MG63 (cell line): ENCODE measurements at regions not wholly inside any gene's neighbourhood (a gene's known extent, or its start where the extent isn't known, plus 50 kb on each side); places are given as distances from the start of the nearest gene placed in this dataset.
"Not testable (repeated sequence)": the region's sequence is repeated elsewhere in the genome, so short reads cannot be mapped to it uniquely, and the experiment has no call there.

Source experiments
- DNase-seq: peaks from one replicate; pipeline ENCODE4 v3.0.0-alpha.2; 2020
- H3K27me3 ChIP-seq: fragments of 250-450 bp; sonication (Bioruptor Pico); 2 replicates; pipeline ENCODE4 v1.5.1; 2020; ENCODE audit warnings: mild to moderate bottlenecking, moderate library complexity
- H3K36me3 ChIP-seq: fragments of 250-450 bp; sonication (Bioruptor Pico); 2 replicates; pipeline ENCODE4 v1.5.1; 2020; ENCODE audit warnings: mild to moderate bottlenecking, moderate library complexity
- H3K4me3 ChIP-seq: fragments of 250-450 bp; sonication (Bioruptor Pico); 2 replicates; pipeline ENCODE4 v1.5.1; 2020; ENCODE audit warnings: mild to moderate bottlenecking, moderate library complexity
- H3K9me3 ChIP-seq: fragments of 250-450 bp; sonication (Bioruptor Pico); 2 replicates; pipeline ENCODE4 v1.5.1; 2020; ENCODE audit warnings: mild to moderate bottlenecking, moderate library complexity

DNA sequence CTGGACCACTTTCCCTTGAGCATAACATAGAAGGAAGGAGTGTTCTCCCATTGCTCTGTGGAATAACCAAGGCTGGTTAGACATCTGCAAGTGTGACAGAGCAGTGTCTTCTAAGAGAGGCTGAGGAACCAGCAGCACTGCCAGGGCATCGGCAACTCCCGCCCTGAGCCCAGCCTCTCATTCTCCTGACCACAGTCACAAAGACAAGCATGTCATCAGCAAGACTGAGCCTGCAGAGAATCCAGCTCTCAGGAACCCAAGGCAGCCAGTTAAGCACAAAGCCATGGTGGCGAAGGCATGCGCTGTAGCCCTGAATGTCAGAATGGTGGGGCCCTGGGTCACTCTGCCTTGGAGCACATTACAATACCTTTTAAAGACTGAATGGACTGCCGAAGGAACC lies 253.9 kb downstream of the AGTPBP1 start:
- no peak for DNase-seq
- H3K9me3 ChIP-seq, result no peaks in the 10 kb centered on the region
- H3K4me3 ChIP-seq, result no peak overlapping the region
- no peaks in the 10 kb centered on the region for H3K36me3 ChIP-seq
- H3K27me3 ChIP-seq, result no peaks in the 10 kb centered on the region; the same call in 1 of the 2 replicates

DNA sequence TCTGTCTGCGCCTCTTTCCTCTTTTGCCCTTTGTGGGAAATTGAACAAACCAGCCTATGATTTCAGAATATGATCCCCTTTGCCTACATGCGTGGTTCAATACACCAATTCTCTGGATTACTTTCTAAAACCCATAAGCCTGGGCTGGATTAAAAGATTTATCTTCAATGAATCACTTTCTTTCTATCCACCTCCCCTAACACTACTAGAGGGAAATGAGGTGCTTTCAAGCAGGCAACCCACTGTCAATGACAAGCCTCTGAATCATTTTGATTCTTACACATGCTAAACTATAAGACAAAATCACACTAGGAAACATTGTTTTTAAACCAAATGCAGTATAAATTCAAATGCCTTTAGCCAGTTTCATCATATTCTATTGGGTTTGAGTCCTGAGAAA lies 257.5 kb downstream of the AGTPBP1 start:
- no peak for DNase-seq
- H3K4me3 ChIP-seq, result no peak overlapping the region
- H3K36me3 ChIP-seq, result no peaks in the 10 kb centered on the region
- H3K9me3 ChIP-seq, result no peaks in the 10 kb centered on the region
- peaks cover 5% of the 10 kb centered on the region; the same call in 1 of the 2 replicates for H3K27me3 ChIP-seq

DNA sequence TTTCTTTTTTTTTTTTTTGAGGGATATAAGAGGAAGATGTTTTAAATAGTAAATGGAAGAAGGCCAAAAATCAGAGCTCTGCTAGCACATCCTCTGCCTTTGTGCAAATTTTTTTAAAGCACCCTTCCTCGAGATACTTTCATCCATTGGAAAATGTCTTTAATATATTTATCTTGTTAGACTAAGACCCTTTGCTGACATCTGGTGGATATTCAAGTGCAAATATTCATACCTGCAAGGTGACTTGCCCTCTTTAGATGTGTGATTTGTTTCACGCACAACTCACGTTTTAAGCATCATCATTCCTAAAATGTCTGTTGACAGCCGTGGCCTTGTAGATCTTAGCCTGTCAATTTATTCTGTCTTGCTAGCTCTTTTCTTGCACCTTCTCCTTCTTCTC lies 258.5 kb downstream of the AGTPBP1 start:
- peaks cover 5% of the 10 kb centered on the region; the same call in 1 of the 2 replicates for H3K27me3 ChIP-seq
- H3K36me3 ChIP-seq, result no peaks in the 10 kb centered on the region
- H3K9me3 ChIP-seq, result no peaks in the 10 kb centered on the region
- no peak for DNase-seq
- H3K4me3 ChIP-seq, result no peak overlapping the region

DNA sequence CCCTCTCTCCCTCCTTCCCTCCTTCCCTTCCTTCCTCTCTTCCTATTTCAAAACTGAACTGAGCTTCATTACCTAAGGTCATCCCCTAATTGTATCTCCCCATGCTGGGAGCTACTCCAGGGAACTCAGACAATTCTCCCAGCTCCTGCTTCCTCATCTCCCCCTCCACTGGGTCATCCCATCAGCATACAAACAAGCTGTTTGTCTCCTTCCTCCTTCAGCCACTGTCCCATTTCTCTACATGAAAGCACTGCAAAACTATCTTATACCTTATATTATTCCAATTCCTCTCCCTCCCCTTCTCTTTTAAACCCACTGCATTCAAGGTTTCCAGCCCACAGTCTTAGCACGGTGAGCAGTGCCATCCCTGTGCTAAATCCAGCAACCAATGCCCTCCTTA lies 262.4 kb downstream of the AGTPBP1 start:
- Histone ChIP-seq H3K27me3 (peaks cover 5% of the 10 kb centered on the region; the same call in 1 of the 2 replicates), H3K4me3 (no peak overlapping the region), H3K36me3 (no peaks in the 10 kb centered on the region), H3K9me3 (no peaks in the 10 kb centered on the region)
- DNase-seq, result no peak

DNA sequence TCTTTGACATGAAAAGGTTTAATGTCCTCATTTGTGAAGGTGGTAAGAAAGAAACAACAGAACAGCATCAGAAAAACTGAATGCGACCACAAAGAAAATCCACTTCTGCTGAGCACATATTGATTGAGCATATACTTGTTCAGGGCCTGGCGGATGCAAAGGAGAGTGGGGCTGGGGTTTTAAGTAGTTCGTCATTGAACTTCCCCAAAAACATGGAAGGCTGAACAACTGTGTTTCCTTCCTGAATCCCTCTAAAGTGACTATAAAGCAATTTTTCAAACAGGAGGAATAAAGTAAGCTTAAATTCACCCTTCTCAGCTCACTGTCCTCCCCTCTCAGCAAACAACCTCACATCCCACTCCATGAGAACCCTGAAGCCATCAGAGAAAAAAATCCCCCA lies 262.9 kb downstream of the AGTPBP1 start:
- no peak for DNase-seq
- Histone ChIP-seq H3K9me3 (no peaks in the 10 kb centered on the region), H3K36me3 (no peaks in the 10 kb centered on the region), H3K4me3 (no peak overlapping the region), H3K27me3 (peaks cover 5% of the 10 kb centered on the region; the same call in 1 of the 2 replicates)

GRCh38 chr9:85474896-85475295 lies 266.9 kb downstream of the AGTPBP1 start:
- not testable (repeated sequence) for H3K27me3 ChIP-seq, H3K9me3 ChIP-seq, H3K4me3 ChIP-seq, DNase-seq, H3K36me3 ChIP-seq

GRCh38 chr9:85471791-85472190 lies 270.0 kb downstream of the AGTPBP1 start:
- H3K36me3 ChIP-seq, result no peaks in the 10 kb centered on the region
- no peaks in the 10 kb centered on the region for H3K27me3 ChIP-seq
- no peak overlapping the region for H3K4me3 ChIP-seq
- no peaks in the 10 kb centered on the region for H3K9me3 ChIP-seq
- no peak for DNase-seq

- DNase-seq, result no peak
- H3K36me3 ChIP-seq, result no peaks in the 10 kb centered on the region
- H3K9me3 ChIP-seq, result no peaks in the 10 kb centered on the region
- H3K27me3 ChIP-seq, result no peaks in the 10 kb centered on the region
- H3K4me3 ChIP-seq, result no peak overlapping the region
Observed at GRCh38 chr9:85469041-85469440, 272.7 kb downstream of the AGTPBP1 start.

DNA sequence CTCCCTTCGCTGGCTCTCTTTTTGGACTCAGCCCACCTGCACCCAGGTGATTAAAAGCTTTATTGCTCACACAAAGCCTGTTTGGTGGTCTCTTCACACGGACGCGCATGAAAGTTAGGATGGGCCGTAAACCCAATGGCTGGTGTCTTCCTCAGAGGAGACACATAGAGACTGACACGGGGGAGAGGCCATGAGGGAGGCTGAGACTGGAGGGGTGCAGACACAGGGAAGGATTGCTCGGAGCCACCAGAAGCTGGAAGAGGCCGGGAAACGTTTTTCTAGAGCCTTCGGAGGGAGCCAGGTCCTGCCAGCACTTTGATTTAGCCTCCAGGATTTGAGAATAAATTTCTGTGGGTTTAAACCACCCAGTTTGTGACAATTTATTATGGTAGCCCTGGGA lies 274.9 kb downstream of the AGTPBP1 start:
- Histone ChIP-seq H3K9me3 (no peaks in the 10 kb centered on the region), H3K4me3 (no peak overlapping the region), H3K27me3 (no peaks in the 10 kb centered on the region), H3K36me3 (no peaks in the 10 kb centered on the region)
- DNase-seq, result no peak

- not testable (repeated sequence) for DNase-seq, H3K9me3 ChIP-seq, H3K27me3 ChIP-seq, H3K4me3 ChIP-seq, H3K36me3 ChIP-seq
Observed at GRCh38 chr9:85458114-85458864, 283.5 kb downstream of the AGTPBP1 start.

- Histone ChIP-seq H3K27me3 (no peaks in the 10 kb centered on the region), H3K36me3 (no peaks in the 10 kb centered on the region), H3K4me3 (no peak overlapping the region), H3K9me3 (no peaks in the 10 kb centered on the region)
- no peak for DNase-seq
Observed at GRCh38 chr9:85453850-85454249, 287.9 kb downstream of the AGTPBP1 start.

DNA sequence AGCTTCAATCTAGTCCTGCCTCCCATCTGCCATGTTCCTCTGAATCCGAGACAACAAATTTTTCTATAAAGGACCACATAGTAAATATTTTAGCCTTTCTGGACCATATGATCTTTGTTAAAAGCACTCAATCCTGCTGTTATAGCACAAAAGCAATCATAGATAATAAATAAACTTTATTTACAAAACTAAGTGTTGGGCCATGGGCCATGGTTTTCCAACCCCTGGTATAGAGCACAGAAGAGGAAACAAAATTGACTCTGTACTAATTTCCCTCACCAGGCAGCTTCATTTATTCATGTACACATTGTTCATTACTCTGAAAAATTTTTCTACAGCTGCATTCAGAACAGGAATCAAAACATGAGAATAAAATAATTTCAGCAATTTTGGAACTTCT lies 288.9 kb downstream of the AGTPBP1 start:
- H3K36me3 ChIP-seq, result no peaks in the 10 kb centered on the region
- no peak overlapping the region for H3K4me3 ChIP-seq
- no peak for DNase-seq
- H3K27me3 ChIP-seq, result no peaks in the 10 kb centered on the region
- H3K9me3 ChIP-seq, result no peaks in the 10 kb centered on the region

- no peaks in the 10 kb centered on the region for H3K36me3 ChIP-seq
Observed at GRCh38 chr9:85451680-85452079, 290.1 kb downstream of the AGTPBP1 start.

GRCh38 chr9:85445887-85446286 lies 295.9 kb downstream of the AGTPBP1 start:
- H3K9me3 ChIP-seq, result no peaks in the 10 kb centered on the region
- DNase-seq, result no peak
- no peaks in the 10 kb centered on the region for H3K27me3 ChIP-seq
- no peaks in the 10 kb centered on the region for H3K36me3 ChIP-seq
- H3K4me3 ChIP-seq, result no peak overlapping the region

More at GRCh38 chr9:85451680-85452079, 290.1 kb downstream of the AGTPBP1 start:
- no peak for DNase-seq
- Histone ChIP-seq H3K4me3 (no peak overlapping the region), H3K27me3 (no peaks in the 10 kb centered on the region), H3K9me3 (no peaks in the 10 kb centered on the region)

DNA sequence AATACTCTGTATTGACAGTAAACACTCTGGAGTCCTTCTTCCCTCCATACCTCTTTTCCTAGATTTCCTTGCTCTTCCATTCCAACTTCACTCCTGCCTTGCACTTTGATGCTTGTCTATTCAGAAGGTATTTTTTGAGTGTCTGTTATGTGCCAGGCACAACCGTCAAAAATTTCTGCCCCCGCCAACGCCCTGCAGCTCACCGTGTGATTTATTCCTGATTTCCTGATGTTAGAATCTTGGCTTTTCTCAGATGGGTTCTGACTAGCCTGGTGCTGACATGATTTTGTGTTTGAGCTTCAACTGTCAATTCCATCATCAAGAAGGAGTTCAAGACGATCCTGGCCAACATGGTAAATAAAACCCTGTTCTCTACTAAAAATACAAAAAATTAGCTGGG lies 297.5 kb downstream of the AGTPBP1 start:
- Histone ChIP-seq H3K36me3 (no peaks in the 10 kb centered on the region), H3K27me3 (no peaks in the 10 kb centered on the region), H3K4me3 (no peak overlapping the region), H3K9me3 (no peaks in the 10 kb centered on the region)
- DNase-seq, result no peak

DNA sequence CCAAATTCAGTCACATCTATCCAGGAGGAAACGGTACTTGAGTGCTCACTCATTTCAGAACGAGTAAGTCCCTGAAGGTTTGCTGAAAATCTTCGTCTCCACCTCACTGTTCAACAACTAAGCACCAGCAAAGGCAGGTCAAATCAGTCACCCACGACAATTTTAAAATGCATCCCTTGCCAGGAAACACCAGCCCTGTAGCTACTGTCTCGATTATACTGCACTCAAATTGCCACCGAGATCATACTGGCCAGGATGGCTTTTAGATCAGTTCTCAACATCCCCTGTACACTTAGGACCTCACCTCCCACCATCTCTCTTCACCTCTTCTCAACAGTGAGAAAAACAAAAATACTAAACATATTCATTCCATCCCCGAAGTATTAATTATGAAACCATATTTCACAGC lies 298.6 kb downstream of the AGTPBP1 start:
- Histone ChIP-seq H3K9me3 (no peaks in the 10 kb centered on the region), H3K36me3 (no peaks in the 10 kb centered on the region), H3K4me3 (no peak overlapping the region), H3K27me3 (no peaks in the 10 kb centered on the region)
- DNase-seq, result no peak

DNA sequence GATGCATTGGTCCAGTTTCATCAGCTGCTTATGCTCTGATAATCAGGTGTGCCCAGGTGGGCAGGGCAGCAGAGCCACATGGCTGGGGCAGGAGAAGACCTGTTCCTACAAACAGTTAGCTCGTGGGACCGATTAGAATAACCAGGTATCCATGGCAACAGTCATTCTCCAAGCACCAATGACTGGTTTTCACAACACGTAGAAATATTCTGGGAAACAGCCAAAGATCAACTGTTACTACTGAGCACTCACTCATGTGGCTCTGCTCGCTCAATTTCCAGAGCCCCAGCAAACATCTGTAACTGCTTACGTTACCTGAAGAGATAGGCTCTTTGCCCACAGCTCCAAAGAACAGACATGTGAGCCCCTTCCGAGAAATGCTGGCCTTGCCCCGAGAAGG lies 302.0 kb downstream of the AGTPBP1 start:
- no peak for DNase-seq
- H3K4me3 ChIP-seq, result no peak overlapping the region
- H3K27me3 ChIP-seq, result peaks cover 18% of the 10 kb centered on the region
- H3K9me3 ChIP-seq, result no peaks in the 10 kb centered on the region; the same call in 1 of the 2 replicates
- H3K36me3 ChIP-seq, result no peaks in the 10 kb centered on the region

GRCh38 chr9:85433956-85434355 lies 307.8 kb downstream of the AGTPBP1 start:
- H3K27me3 ChIP-seq, result peaks cover 27% of the 10 kb centered on the region
- H3K4me3 ChIP-seq, H3K36me3 ChIP-seq, H3K9me3 ChIP-seq, DNase-seq: not testable (repeated sequence)
